Activated CD4-positive, alpha-beta T cell treated with anti-CD3 and anti-CD28 coated beads, Interleukin-2, Interleukin-4, amounts not matched to agents 100 ng/mL and 50 ng/mL, durations not matched to agents 16 hours and 8 hours (primary cell): ENCODE measurements at regions not wholly inside any gene's neighbourhood (a gene's known extent, or its start where the extent isn't known, plus 50 kb on each side); places are given as distances from the start of the nearest gene placed in this dataset.
"Not testable (repeated sequence)": the region's sequence is repeated elsewhere in the genome, so short reads cannot be mapped to it uniquely, and the experiment has no call there.

Experiments
- DNase-seq: peaks from one replicate; pipeline ENCODE4 v3.0.0-alpha.2; 2020; ENCODE audit warnings: low spot score

DNA sequence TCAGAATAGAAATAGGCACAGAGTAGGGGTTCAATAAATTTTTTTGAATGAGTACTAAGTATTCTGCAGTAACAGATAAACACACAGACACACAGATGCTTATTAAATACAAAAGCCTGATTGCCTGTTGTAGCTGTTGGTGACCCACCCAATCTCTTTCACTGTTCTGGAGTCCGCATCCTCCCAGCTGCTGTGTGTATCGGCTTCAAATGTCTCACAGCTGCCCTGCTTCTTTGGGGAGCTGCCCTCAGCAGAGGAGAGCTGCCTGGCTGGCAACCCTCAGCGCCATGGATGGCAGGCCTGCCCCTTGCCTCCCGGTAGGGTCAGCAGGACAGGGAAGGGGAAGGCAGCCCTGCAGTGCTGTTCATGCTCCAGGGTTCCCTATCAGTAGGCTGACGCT is 50.5 kb upstream of the PRNP start:
- no peak for DNase-seq

DNA sequence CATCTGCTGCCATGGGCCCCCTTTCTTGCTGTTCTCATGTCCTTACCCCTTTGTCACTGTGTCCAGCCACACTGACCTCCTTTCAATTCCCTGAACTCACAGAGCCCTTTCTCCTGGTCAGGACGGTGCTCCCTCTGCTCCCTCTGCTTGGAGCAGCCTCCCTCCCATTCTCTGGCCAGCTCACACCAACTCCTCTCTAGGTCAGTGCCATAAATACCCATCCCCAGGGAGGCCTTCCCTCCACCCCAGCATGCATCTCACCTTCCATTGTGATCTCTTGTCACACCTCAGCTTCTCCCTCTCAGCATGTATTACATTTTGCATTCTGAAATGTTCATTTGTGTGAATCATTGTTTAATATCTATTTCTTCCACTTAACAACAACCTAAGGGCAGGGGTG is 50.9 kb upstream of the PRNP start:
- DNase-seq: no peak

DNA sequence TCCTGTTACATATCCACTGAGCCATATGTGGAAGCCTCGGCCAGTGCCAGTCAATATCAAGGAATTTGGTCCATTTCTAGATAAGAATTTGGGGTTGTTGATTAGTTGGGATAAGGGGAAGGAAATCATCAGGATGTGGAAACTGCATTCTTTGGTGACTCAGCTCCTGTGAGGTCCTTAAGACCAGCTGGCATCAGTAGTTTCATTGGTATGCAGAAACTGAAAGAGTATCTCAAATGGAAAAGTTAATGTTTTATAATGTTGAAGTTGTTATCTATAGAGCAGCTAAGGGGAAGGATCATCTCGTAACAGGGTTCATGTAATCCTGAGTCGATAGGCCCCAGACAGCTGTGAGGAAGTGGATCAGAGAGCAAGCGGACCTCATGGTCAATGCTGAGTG is 52.5 kb upstream of the PRNP start:
- DNase-seq: no peak

DNA sequence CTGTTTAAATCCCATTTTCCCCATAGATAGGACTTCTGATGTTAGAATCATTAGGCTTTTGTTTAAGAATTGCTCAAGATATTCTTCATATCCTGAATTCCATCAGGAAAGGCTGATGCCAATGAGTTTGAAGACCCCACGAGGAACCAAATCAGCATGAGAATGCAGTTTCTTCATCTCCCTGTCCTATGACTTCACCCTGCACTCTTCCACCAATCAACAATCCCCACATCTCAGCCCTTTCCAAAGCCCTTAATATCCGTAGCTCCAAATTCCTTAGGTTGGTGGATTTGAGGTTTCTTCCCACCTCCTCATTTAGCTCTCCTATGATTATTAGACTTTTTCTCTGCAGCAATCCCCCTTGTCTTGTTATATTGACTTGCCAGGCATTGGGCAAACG is 52.9 kb upstream of the PRNP start:
- DNase-seq: no peak

DNA sequence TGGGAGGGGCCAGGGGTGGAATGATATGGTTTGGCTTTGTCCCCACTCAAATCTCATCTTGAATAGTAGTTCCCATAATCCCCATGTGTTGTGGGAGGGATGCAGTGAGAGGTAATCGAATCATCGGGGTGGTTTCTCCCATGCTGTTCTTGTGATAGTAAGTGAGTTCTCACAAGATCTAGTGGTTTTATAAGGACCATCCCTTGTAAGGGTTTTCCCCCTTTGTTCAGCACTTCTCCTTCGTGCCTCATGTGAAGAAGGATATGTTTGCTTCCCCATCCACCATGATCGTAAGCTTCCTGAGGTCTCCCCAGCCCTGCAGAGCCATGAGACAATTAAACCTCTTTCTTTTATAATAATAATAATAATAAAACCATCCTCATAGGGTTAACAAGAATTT is 53.4 kb upstream of the PRNP start:
- DNase-seq: no peak

DNA sequence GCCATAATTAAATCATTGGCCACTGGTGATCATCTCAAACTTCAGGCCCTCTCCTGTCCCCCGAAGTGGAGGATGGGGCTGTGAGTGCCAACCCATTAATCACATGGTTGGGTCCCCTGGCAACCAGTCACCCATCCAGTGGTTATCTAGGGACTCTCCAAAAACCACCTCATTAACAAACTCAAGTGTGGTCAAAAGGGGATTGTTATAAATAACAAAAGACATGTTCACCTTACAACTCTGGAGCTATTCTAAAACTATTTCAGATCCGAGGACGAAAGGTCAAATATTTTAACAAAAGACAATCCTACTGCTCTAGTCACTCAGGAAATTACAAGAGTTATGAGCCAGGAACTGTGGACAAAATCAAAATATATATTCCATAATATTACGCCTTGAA is 60.0 kb upstream of the PRNP start:
- no peak for DNase-seq

DNA sequence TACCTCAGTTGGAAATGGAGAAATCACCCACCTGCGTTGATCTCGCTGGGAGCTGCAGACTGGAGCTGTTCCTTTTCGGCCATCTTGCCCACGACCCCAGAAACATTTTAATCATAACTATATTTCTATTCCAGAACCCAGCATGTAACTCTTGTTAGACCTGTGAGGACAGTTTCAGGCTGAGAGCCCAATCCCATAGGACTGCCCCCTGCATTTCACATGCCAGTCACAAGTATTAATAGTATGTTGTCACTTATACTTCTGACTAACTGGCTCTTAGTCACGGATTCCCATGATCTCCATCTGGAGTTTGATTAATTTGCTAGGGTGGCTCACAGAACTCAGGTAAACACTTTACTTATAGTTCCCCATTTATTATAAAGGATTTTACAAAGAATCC is 60.6 kb upstream of the PRNP start:
- DNase-seq: no peak

DNA sequence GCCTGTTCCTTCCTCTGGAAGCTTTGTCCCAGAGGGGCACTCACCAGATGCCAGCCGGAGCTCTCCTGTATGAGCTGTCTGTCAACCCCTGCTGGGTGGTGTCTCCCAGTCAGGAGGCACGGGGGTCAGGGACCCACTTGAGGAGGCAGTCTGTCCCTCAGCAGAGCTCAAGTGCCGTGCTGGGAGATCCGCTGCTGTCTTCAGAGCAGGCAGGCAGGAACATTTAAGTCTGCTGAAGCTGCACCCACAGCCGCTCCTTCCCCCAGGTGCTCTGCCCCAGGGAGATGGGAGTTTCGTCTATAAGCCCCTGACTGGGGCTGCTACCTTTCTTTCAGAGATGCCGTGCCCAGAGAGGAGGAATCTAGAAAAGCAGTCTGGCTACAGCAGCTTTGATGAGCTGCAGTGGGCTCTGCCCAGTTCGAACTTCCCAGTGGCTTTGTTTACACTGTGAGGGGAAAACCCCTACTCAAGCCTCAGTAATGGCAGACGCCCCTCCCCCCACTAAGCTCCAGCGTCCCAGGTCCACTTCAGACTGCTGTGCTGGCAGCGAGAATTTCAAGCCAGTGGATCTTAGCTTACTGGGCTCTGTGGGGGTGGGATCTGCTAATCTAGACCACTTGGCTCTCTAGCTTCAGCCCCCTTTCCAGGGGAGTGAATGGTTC is 61.5 kb upstream of the PRNP start:
- not testable (repeated sequence) for DNase-seq

DNA sequence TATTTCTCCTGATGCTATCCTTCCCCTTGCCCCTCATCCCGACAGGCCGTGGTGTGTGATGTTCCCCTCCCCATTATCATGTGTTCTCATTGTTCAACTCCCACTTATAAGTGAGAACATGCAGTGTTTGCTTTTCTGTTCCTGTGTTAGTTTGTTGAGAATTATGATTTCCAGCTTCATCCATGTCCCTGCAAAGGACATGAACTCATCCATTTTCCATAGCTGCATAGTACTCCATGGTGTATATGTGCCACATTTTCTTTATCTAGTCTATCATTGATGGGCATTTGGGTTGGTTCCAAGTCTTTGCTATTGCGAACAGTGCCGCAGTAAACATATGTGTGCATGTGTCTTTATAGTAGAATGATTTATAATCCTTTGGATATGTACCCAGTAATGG is 67.1 kb upstream of the PRNP start:
- not testable (repeated sequence) for DNase-seq

DNA sequence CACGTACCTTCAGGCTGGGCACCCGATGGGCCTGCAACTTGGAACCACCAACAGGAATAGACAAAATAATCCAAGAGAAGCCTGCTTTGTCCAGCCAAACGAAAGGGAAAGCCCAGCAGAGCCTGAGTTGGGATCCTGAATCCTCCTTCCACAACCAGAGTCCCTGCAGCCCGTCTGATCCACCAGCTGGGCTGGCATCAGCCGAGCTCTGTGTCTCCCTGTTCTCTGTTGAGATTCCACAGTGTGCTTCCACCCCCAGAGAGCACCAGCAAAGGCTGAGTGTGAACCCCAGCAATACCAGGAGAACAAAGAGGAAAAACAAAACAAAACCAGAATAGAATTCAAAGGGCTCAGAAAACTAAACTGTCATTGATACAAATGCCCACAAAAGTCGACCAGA is 68.8 kb upstream of the PRNP start:
- DNase-seq: no peak

DNA sequence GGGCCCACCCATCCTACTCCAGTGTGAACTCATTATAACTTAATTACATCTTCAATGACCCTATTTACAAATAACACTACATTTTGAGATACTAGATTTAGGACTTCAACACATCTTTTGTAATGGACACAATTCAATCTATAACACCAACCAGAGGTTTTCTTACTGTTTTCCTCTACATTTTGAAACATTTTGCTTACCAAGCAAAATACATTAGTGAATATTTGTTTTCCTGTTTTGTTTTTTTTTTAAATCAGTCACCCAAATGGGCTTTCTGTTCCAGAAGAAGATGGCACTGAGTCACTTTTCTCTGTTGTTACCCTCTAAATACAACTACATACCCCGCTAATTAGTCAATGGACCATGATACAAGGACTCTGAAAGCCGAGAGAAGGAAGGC is 69.2 kb upstream of the PRNP start:
- no peak for DNase-seq

DNA sequence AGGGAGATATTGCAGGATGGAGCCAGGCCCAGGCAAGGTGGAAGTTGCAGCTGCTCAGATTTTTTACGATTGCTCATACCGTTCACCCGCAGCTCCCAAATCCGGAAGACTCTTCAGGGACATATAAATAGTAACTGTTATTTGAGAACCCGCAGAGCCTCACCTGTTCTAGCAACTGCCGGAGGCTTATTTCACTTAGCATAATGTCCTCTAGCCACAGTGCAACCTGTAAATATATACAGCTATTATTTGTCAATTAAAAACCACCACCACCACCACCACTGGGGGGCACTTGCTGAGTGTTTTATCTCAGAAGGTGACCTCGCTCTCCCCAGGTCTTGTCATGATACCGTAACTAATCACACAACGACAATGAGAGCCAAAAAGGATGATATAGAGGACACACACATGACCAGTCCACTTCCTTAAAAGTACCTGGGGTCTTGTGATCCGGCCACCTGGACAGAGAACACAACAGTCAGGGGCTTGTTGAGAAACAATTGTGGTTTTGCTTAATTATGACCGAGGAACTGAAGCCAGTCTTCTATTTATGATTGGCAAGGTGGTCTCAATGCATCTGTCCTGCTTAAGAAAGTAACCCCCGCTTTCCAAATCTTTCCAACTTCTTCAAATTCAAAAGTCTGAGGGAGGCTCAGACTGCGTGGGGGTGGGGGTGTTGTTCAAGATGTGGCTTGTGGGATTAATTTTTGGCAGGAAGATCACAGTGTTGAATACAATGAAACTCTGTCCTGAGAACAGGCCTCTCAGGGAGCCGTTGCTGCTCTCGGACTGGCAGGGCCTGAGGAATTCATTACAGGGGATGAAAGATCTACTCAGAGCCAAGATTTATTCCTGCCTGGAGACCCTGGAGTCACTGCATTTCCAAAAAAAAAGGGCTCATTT is 72.3 kb upstream of the PRNP start:
- peak; percentile 73 for DNase-seq

DNA sequence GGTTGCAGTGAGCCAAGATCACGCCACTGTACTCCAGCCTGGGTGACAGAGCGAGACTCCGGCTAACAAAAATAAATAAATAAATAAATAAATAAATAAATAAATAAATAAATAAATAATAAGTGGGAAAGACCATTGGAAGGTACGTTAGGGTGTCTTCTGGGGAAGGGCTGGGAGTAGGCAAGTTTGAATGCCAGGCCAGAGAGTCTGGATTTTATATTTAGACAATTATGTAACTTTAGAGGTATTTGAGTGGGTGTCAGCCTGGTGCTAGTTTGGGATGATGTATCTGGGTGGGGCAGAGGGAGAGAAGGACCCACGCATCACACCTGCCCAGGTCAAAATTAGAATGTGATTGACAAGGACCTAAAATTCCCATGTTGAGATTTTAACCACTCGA is 73.1 kb upstream of the PRNP start:
- DNase-seq: no peak

DNA sequence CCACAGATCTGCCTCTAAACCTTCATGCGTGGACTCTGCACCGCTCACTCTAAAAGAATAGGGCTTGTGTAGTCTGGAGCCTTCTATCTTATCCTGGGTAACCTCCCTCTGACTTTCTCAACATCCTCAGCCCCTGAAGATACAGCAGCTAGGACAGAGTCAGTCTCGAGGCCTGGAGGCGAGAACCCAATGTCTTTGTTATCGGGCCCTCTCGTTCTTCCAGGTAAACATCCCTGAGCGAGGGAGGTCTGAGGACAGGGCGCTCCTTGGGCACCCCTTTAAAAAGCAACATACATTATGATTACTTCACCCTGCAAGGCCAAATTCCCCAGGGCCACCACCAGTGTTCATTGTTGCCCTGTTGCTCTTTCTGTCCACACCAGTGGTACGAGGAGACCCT is 75.4 kb upstream of the PRNP start:
- no peak for DNase-seq

DNA sequence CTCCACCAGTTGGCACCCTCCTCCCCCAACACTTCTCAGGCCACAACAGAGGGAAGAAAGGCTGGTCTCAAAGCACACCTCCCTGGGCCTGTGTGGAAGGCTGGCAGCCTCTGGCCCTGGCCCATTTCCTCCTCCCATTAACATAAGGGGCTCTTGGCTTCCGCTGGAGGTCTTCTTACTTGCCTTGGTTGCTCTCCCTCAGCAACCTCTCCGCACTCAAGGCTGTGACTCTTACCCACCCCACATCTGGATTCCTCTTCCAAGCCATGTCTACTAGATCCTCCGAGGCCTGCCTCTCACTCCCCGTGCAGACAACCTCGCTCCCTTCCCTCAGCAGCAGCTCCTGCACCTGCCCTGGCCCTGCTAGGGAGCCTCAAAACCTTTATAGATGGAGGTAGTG is 76.7 kb upstream of the PRNP start:
- DNase-seq: no peak

DNA sequence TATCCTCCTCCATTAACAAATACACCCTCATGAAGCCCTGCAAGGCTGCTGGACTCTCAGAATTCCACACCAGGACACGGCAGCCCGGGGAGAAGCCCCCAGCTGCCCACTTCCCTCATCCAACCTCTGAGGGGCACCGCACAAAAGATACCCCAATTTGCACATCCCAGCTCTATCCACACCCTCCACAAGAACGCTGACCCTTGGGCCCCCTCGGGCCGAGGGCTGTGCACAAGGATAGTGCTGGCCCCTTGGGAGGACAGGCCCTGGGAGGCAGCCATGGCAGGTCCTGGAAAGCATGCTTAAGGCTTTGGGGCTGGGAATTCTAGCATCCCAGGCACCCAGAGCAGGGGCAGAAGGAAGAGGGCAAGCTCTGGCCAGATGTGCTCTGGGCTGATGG is 77.4 kb upstream of the PRNP start:
- DNase-seq: no peak

DNA sequence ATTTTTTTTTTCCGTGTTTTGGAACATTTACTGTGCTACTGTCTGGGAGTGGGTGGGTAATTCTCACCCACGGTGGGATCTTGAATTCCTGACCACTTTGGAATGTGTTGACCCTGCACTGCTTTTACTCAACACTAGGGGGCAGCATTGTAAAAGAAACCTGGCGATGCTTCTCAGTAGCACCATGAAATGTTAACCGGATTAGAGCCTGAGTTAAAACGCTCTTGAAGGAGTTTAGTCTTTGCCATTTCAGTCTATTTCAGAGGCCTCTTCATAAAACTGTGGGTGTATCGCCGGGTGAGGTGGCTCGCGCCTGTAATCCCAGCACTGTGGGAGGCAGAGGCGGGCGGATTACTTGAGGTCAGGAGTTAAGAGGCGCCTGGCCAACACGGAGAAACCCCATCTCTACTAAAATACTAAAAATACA is 79.0 kb upstream of the PRNP start:
- peak; percentile 70 for DNase-seq

DNA sequence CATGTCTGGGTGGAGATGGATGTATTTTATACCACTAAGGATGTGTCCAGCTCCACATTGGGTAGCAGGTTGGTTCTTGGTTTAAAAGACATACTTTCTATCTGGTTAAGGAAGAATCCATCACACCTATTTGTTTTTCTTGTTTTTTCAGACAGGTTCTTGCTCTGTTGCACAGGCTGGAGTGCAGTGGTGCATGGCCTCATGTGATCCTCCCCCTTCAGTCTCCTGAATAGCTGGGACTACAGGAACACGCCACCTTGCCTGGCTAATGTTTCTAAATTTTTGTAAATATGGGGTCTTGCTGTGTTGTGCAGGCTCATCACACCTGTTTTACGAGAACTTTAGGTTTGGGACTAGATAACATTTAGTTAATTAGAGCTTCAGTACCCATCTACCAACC is 80.2 kb upstream of the PRNP start:
- DNase-seq: no peak

DNA sequence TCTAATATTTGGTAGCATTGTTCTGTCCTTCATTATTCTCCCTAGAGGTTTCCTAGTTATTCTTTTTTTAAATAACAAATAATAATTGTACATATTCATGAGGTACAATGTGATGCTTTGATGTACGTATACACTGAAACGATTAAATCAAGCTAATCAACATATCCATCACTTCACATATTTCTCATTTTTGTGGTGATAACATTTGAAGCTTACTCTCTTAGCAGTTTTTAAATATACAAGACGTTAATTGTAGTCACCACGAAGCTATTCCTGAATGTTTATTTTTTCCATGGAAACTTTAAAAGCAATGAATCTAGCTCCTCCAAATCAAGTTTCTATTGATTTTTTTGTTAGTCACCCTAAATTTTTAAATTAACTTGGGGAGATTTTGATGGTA is 81.1 kb upstream of the PRNP start:
- no peak for DNase-seq

DNA sequence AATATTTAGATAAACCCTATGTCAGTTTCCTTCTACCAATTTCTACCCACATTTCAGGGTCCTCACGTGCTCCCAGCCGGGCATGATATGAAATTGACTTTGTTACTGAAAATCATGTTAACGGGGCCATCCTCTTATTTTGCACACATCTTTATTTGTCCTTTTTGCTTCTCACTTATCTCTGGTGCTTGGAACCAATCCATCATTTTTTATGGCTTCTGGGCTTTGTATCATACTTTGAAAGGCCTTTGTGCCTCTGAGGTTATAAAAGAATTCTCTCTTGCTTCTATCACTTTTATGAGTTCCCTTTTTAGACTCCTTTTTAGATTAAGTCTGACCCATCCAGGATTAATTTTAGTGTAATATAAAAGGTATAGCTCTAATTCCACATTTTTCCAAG is 81.7 kb upstream of the PRNP start:
- DNase-seq: no peak

DNA sequence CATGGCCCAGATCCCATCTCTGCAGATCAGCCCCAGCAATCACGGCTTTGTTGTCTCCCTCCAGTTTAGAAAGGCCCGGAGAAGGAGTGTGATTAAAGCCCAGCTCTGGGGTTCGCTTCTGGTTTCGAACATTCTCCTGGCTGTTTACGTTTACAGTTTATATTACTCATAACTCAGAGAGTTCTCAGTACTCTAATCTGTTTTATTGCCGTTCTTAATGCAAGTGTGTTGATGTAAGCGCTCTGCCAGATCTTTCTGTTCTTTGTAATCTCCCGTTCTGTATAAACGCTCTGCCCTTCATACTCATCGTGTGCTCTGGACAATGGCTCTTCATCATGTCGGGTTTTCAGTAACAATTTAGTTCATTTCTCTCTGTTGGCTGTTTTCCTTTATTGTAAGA is 82.5 kb upstream of the PRNP start:
- DNase-seq: no peak

DNA sequence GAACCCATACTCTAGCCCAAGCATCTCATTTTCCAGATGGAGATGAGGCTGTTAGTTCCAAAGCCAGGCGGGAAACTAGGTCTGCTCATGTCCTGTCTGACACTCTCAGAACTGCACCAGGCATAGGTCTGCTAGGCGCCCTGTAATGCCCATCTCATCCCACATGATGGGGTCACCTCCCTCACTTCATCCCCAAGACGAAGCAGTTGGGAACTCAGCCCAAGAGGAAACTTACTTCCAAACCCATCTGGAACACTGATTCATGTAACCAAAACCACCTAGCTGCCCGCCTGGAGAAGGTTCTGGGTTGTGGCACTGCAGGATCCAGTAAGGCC is 84.0 kb upstream of the PRNP start:
- DNase-seq: no peak

DNA sequence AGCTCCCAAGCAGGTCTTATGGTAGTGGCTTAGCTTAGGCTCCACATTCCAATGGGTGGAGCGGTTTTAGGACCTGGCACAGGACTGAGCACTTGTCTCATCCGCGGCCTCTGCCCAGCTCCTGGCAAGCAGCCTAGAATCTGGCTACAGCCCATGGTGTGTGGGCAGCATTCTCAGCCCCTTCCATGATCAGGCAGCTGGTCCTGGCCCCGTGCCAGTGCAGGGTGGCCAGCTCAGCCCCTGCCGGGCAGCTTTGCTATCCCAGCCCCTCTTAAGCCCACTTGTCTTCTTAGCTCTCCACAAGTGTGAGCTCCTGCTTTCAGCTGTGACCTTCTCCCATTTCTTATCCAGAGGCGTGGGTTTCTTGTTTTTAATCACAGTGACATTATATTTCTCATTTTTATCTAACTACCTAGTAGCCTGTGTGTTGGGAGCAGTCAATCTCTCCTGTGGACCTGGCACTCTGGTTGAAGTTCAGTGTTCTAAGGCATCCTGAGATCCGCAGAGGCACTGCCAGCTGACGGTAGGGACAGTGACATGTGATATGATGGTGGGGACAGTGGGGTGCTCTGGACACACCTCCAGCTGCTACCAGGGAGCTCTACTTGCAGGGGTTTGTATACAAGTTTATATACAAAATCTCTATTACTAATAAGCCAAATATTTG is 84.5 kb upstream of the PRNP start:
- no peak for DNase-seq
